Stomach (tissue), 8 donors: ENCODE measurements at regions not wholly inside any gene's neighbourhood (a gene's known extent, or its start where the extent isn't known, plus 50 kb on each side); places are given as distances from the start of the nearest gene placed in this dataset.

Experiments used
- DNase-seq, 2 donors: peaks; one replicate each; pipeline versions ENCODE4 v3.0.0 to v3.0.0-alpha.2; 2013 to 2019
- H3K27ac ChIP-seq, 5 donors: fragments of 200-600 bp in 4 of 5; sonication (generic) in 4 of 5; one replicate each; pipeline ENCODE4 v1.5.1; 2013 to 2019; ENCODE audit warnings: mild to moderate bottlenecking in 1 of 5, moderate library complexity in 1 of 5
- H3K27me3 ChIP-seq, 3 donors: fragments of 200-600 bp; sonication (generic); one replicate each; pipeline ENCODE4 v1.5.1; 2017 to 2019; ENCODE audit warnings: mixed run types in 1 of 3
- H3K36me3 ChIP-seq, 4 donors: fragments of 200-600 bp; sonication (generic); 1 replicate in 3 of 4; 2 replicates in 1 of 4; pipeline ENCODE4 v1.5.1; 2016 to 2019
- H3K4me1 ChIP-seq, 4 donors: fragments of 200-600 bp; sonication (generic); one replicate each; pipeline ENCODE4 v1.5.1; 2016 to 2019
- H3K4me3 ChIP-seq, 4 donors: fragments of 200-600 bp; sonication (generic) in 3 of 4; one replicate each; pipeline ENCODE4 v1.5.1; 2016 to 2019; ENCODE audit warnings: mild to moderate bottlenecking in 1 of 4
- H3K9me3 ChIP-seq, 4 donors: fragments of 200-600 bp; sonication (generic); one replicate each; pipeline ENCODE4 v1.5.1; 2016 to 2019
- CTCF ChIP-seq, 7 experiments: fragments of 450-650 bp in 4 of 7; fragments of 200-600 bp in 3 of 7; sonication (generic) in 3 of 7; IDR thresholded peaks; one replicate each; pipeline ENCODE4 v1.5.1; 2016 to 2019; ENCODE audit warnings: antibody characterized with exemption in 7 of 7, control low read depth in 2 of 7, mild to moderate bottlenecking in 1 of 7
- EP300 ChIP-seq: sonication (generic); formaldehyde crosslinking; IDR thresholded peaks from one replicate; pipeline ENCODE4 v1.6.1; 2017; ENCODE audit warnings: antibody characterized with exemption
- POLR2A ChIP-seq, 4 donors: fragments of 450-650 bp; IDR thresholded peaks; one replicate each; pipeline ENCODE4 v1.6.1; 2016; ENCODE audit warnings: antibody characterized with exemption in 4 of 4, control low read depth in 2 of 4, mild to moderate bottlenecking in 1 of 4, moderate library complexity in 1 of 4
- POLR2AphosphoS5 ChIP-seq, 3 donors: sonication (generic); formaldehyde crosslinking; IDR thresholded peaks; one replicate each; pipeline ENCODE4 v1.6.1; 2016; ENCODE audit warnings: antibody characterized with exemption in 3 of 3
- WGBS, 5 donors: extraction: QIAGEN DNeasy Blood & Tissue Kit in 3 of 5; methylation state at CpG; one replicate each; pipeline versions ENCODE4 v1.1.5 to v1.1.7; 2013 to 2018; 5-methylcytosine and 5-hydroxymethylcytosine counted together
- intact Hi-C: fragments of 100-400 bp; cut with DNase I; formaldehyde crosslinking; loops from one replicate; pipeline ENCODE4 v1.15.1; 2023; ENCODE audit warnings: low total_unique reads
- donor health status: healthy with polysubstance abuse.
- donor health status: Bipolar disorder and iron deficiency.
- donor health status: healthy.

GRCh38 chr1:29643838-29644440, 407.6 kb downstream of the PTPRU start:
- H3K9me3 ChIP-seq, result no peaks in the 10 kb centered on the region
- no peak overlapping the region for H3K27ac ChIP-seq
- H3K36me3 ChIP-seq, result no peaks in the 10 kb centered on the region
- H3K27me3 ChIP-seq, result peaks cover 0 to 24% (median 0%) of the 10 kb centered on the region in 3 donors
- intact Hi-C loops, result no loop called here
- no peak overlapping the region for H3K4me3 ChIP-seq
- no peak for DNase-seq
- 78 to 94% (median 84%) methylated on average over 1 of the region's 1 CpG for WGBS, 5 donors
- no peak for TF ChIP-seq EP300
- H3K4me1 ChIP-seq, result no peaks in the 10 kb centered on the region

- WGBS, 5 donors, result 68 to 82% (median 78%) methylated on average over 4 of the region's 4 CpGs
These were observed 407.0 kb downstream of the PTPRU start for GRCh38 chr1:29643281-29643680.

GRCh38 chr1:29642519-29642918, 406.2 kb downstream of the PTPRU start:
- no peak overlapping the region for H3K27ac ChIP-seq
- no peak overlapping the region for H3K4me3 ChIP-seq
- H3K4me1 ChIP-seq, result no peaks in the 10 kb centered on the region
- peaks cover 0 to 22% (median 0%) of the 10 kb centered on the region in 3 donors for H3K27me3 ChIP-seq
- intact Hi-C loops, result no loop called here
- no peaks in the 10 kb centered on the region for H3K9me3 ChIP-seq
- WGBS, 5 donors, result 79 to 83% (median 80%) methylated on average over 6 of the region's 6 CpGs
- no peaks in the 10 kb centered on the region for H3K36me3 ChIP-seq
- no peak for DNase-seq
- TF ChIP-seq EP300 (no peak), CTCF (IDR thresholded peaks at IDR 0.05) (no peak), POLR2A (IDR thresholded peaks at IDR 0.05) (no peak), POLR2AphosphoS5 (IDR thresholded peaks at IDR 0.05) (no peak)

More at GRCh38 chr1:29643281-29643680, 407.0 kb downstream of the PTPRU start:
- DNase-seq, result no peak
- H3K27ac ChIP-seq, result no peak overlapping the region
- intact Hi-C loops, result no loop called here
- no peak for TF ChIP-seq CTCF (IDR thresholded peaks at IDR 0.05)
- TF ChIP-seq POLR2AphosphoS5 (IDR thresholded peaks at IDR 0.05), result no peak
- no peak for TF ChIP-seq POLR2A (IDR thresholded peaks at IDR 0.05)
- TF ChIP-seq EP300, result no peak
- no peaks in the 10 kb centered on the region for H3K4me1 ChIP-seq
- no peaks in the 10 kb centered on the region for H3K36me3 ChIP-seq
- H3K9me3 ChIP-seq, result no peaks in the 10 kb centered on the region
- peaks cover 0 to 24% (median 0%) of the 10 kb centered on the region in 3 donors for H3K27me3 ChIP-seq
- no peak overlapping the region for H3K4me3 ChIP-seq

GRCh38 chr1:29641921-29642320, 405.6 kb downstream of the PTPRU start:
- intact Hi-C loops, result no loop called here
- no peak for DNase-seq
- no peaks in the 10 kb centered on the region for H3K4me1 ChIP-seq

More at GRCh38 chr1:29641921-29642320, 405.6 kb downstream of the PTPRU start:
- 36 to 62% (median 45%) methylated on average over 2 to 3 of the region's 3 CpGs for WGBS, 5 donors
- H3K27me3 ChIP-seq, result peaks cover 0 to 17% (median 0%) of the 10 kb centered on the region in 3 donors
- H3K36me3 ChIP-seq, result no peaks in the 10 kb centered on the region
- H3K9me3 ChIP-seq, result no peaks in the 10 kb centered on the region
- TF ChIP-seq POLR2AphosphoS5 (IDR thresholded peaks at IDR 0.05) (no peak), CTCF (IDR thresholded peaks at IDR 0.05) (no peak), EP300 (no peak), POLR2A (IDR thresholded peaks at IDR 0.05) (no peak)
- no peak overlapping the region for H3K27ac ChIP-seq
- no peak overlapping the region for H3K4me3 ChIP-seq
